Glomerular endothelial cell (primary cell): ENCODE measurements at regions not wholly inside any gene's neighbourhood (a gene's known extent, or its start where the extent isn't known, plus 50 kb on each side); places are given as distances from the start of the nearest gene placed in this dataset.

Experiments used
- DNase-seq: peaks from one replicate; pipeline ENCODE4 v3.0.0-alpha.2; 2011; ENCODE audit warnings: low read depth, low spot score; ENCODE audit errors: extremely low read depth

DNA sequence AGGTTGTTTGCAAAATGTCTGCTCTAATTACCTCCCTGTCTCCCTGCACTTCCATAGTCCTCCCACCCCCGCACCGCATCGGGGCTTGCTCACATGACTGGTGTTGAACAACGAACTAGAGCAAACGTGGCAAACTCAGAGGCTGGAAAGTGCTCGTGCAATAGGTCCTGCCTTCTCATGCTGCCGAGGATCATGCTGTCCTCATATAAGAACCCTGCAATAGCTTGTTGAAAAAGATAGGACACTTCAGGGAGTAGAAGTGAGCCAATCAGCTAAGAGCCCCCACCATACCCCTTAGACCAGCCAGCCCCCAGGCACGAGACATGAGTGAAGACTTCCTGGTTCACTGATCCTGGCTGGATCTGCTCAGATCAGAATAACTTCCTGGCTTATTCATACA is 219.2 kb downstream of the C6orf118 start:
- no peak for DNase-seq

DNA sequence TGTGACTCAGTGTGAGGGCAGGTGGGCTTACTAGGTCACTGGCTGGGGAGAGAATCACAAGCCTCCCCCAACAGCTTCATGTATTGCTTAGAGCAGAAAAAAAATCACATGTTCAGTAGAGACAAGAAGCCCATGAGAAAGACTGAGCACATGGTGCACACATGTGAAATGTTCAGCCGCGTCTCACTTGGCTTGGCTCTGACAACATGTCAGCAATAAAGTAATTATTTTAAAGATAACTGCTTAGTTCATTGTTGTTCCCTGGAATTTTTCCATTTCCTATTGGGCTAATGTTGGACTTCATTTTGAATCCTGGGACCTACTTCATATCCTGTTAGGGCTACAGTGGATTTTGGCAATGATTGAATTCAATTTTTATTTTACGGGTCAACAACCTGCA is 222.6 kb downstream of the C6orf118 start:
- no peak for DNase-seq

DNA sequence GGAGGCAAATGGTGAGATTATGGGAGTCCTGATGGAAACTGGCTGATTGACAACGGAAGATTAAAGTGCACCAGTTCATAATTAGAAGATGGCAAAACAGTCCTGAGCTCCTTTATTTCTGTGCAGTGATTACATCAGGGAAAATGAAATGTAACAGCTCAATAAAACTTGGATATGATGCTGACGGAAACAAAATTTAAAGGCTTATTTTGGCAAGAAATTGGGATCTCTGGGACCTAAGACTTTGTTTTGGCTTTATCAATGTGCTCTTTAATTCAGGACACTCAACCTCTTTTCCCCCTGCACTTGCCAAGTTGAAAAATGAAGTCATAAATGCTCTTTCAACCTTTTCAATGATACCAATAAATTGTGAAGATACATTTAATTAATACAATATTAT is 226.8 kb downstream of the C6orf118 start:
- no peak for DNase-seq

DNA sequence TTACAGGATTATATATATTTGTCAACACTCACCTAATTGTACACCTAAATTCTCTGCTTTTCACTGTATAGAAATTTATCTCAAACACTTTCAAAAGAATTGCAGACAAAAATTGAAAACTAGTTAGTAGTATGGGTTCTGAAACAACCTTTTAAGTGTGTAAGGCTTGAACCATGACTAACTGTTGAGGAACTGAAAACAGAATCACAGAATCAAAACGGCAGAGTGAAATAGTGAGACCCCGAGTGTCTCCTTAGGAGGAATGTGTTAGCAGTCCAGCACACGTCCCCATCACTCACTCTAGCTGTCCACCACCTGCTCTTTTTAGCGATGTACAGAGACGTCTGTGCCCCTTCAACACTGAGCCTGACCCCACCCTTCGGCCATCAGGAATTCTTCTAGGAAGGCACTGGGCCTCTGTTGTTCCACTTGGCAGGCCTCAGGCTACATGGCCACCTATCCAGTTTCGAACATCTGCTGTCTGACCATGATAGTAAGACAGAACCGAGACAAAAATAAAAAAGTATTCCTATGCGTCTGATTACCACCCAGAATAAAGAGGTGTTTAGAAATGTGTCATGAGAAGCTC is 227.4 kb downstream of the C6orf118 start:
- no peak for DNase-seq

DNA sequence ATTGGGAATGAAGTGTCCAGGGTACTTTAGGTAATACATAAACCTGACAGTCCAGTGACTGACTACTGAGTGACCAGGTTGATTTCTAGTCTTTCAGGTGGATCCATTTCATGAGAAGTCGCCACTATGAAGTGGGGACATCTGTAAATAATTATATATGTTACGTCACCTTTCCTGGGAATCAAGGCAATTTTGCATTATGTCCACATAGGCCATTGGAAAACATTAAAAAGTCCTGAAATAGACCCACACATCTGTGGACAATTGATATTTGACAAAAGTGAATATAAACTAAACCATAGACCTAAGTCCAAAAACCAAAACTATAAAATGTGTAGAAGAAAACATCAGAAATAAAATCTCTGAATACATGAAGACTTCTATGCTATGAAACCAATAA is 231.5 kb downstream of the C6orf118 start:
- no peak for DNase-seq

GRCh38 chr6:165071906-165072305 is 237.5 kb downstream of the C6orf118 start:
- DNase-seq, result no peak

DNA sequence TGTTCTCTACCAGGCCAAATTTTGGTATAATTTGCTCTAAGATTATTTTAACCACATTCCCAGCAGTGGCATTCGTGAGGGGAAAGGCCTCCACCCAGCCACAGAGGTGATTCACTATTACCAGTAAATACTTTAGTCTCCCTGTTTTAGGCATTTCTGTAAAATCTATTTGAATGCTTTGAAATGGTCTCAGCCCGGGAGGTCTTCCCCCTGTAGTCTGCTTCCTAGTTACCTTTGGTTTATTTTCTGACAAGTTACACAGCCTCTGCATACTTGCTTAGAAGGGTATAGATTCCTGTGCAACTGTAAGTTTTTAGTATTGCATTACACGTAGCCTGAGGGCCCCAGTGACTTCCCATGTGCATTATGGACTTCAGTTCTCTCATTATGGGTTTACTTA is 248.7 kb downstream of the C6orf118 start:
- DNase-seq, result no peak

GRCh38 chr6:165059032-165059431 is 250.4 kb downstream of the C6orf118 start:
- no peak for DNase-seq

DNA sequence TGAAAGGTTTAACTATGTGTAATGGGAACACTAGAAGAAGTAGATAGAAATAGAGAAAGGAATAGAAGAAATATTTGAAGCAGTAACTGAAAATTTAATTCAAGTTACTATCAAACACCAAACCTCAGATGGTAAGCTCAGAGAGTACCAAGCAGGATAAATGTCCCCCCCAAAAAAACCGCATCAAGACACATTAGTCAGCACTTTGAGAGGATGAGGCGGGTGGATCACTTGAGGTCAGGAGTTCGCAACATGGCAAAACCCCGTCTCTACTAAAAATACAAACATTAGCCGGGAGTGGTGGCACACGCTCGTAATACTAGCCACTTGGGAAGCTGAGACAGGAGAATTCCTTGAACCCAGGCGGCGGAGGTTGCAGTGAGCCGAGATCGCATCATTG is 253.1 kb downstream of the C6orf118 start:
- no peak for DNase-seq

GRCh38 chr6:165055231-165055630 is 254.2 kb downstream of the C6orf118 start:
- DNase-seq, result no peak

DNA sequence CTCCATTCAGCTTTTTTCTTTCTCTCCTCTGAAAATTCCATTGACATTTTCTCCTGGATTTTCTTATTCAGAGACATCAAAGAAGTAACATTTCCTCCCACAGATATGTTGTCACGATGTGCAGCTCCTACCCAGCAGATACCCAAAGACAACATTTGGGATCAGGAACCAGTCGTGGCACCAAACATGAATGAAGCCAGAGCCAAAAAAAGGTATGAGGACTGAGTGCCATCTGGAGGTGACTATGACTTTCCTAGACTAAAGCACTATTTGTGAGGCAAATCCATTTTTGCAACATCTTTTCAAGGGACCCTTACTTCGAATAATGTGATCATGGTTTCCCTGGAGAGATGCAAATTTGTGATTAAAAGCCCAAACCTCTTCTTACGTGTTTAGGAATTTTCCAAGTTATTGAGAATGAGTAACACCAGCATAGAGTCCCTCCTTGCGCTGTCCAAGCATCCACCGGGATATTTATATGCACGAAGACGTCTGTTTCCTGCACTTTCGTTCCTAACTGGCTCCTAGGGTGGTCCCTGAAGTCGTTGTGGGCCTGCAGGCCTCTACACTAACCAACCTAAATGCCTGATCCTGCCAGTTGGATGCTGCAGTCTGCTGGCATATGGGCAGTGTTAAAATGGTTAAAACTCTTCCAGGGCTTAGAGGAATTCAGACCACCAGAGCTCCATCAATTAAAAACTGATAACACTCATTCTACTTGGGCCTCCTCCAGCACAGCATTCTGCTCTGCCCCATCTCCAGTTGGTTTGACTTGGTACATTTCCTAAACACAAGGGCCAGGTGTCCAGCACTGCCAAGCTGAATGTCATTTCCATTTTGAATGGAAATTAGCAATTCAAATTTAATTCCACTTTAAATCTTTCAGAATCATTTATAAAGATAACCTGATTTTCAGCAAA is 256.6 kb downstream of the C6orf118 start:
- no peak for DNase-seq

DNA sequence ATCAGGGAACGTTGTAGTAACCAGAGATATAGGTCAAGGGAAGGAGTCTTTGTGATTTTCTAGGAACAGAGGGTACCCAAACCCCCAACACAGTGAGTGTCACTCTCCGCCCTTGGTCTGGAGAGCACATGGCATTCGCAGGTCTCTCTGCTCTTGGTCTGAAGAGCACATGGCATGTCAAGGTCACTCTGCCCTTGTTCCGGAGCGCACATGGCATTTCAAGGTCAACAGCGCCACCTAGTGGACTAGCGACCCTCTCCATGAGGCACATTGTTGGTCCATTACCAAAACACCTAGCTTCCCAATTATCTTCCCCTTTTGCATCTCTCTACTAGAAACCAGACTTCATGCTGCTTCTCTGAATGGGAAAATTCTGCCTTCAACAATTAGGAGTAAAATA is 260.0 kb downstream of the C6orf118 start:
- no peak for DNase-seq

- DNase-seq, result no peak
Observed at GRCh38 chr6:165047952-165048351, 261.5 kb downstream of the C6orf118 start.

DNA sequence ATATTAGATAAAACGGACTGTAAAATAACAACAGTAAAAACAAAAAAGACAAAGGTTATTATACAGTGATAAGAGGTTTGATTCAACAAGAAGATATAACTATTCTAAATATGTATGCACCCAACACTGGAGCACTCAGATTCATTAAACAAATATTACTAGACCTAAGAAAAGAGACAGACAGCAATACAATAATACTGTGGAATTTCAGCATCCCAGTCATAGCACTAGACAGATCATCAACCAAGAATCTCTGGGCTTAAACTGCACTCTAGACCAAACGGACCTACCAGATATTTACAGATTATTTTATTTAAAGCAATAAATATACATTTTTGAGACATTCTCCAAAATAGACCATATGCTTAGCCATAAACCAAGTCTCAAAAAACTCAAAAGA is 263.8 kb downstream of the C6orf118 start:
- no peak for DNase-seq

GRCh38 chr6:165042912-165043311 is 266.5 kb downstream of the C6orf118 start:
- DNase-seq, result no peak

DNA sequence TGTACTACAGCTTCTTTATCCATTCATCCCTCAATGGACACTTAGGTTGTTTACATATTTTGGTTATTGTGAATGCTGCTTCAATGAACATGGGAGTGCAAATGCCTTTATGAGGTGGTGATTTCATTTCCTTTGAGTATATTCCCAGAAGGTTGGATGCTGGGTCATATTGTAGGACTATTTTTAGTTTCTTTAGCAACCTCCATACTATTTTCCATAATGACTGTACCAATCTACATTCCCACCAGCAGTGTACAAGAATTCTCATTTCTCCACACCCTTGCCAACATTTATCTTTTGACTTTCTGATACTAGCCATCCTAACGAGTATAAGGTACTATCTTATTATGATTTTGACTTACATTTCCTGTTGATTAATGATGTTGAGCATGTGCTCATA is 269.0 kb downstream of the C6orf118 start:
- no peak for DNase-seq

DNA sequence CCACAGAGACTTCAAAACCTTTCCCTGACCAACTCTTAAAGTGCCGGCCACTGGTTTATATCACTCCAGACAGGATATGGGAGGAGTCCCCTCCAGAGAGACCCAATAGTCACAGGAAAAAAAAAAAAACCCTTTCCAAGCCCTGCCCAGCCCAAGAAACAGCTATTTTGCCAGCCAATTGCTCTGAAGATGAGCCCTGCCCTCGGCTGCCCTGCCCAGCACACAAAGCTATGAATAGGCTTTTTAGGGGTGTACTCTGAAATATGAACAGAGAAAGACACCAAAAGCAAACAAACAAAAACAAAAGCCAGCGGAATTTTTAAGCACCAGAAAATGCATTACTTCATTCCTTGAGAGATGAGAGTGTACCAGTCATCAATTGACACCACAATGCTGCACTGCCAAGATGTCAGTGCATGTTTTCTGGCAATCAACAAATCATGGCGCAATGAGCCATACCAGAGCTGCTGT is 275.1 kb downstream of the C6orf118 start:
- DNase-seq, result no peak

DNA sequence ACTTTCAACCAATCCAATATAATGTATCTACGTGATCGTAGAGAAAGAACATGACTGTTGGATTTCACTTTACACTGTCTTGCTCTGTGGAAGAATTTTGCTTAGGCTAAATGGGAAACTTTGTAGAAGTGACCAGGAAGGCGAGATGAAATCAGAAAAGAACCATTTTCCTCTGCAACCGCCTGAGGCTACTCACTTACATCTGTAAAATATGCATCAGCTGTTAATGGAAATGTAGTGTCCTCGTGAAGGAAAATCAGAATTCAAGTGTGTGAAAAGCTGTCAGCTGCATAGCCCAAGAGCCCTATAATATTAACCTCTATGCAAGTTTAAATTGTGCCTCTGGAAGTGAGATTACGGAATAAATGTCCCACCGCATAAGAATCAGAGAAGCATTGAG is 277.9 kb downstream of the C6orf118 start:
- DNase-seq, result no peak

- DNase-seq, result no peak
Observed at GRCh38 chr6:165025040-165025439, 284.4 kb downstream of the C6orf118 start.

DNA sequence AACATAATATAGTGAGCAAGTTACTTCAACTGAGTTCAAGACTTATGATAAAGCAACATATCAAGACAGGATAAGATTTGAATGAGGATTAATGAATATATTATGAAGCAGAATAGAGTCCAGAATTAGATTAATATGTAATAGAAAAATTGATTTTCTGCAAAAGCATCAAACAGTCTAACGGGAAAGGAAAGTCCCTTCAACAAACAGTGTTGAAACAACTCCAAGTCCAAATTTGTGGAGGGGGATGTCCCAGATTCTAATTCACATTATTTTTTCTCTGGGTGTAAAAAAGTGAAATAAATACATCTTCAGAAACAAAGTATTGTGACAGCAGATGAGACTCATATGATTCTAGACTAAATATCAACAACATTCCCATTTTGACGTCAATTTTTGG is 289.7 kb downstream of the C6orf118 start:
- DNase-seq, result no peak

GRCh38 chr6:165015676-165016075 is 293.7 kb downstream of the C6orf118 start:
- no peak for DNase-seq

DNA sequence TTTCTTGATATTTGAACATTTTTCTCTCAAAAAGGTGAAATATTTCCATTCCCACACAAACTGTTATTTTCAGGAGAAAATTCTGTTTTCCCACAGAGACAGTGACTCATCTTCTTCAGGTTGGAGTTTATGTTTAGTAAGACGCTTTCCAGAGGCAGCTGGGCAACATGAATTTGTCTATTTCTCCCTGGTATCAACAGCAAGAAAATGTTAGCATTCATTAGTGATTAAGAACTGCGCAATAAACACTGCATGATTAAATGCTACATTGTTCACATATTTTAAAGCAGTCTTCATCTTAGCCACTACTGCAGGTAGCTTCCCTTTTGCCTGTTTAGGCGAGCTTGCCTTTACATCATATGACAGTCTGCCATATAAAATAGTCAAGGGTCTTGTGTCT is 295.7 kb downstream of the C6orf118 start:
- no peak for DNase-seq
